GM18867 (cell line): ENCODE measurements at regions not wholly inside any gene's neighbourhood (a gene's known extent, or its start where the extent isn't known, plus 50 kb on each side); places are given as distances from the start of the nearest gene placed in this dataset.

Source experiments
- ATAC-seq: cut with Tn5 transposase; IDR thresholded peaks from one replicate; pipeline ENCODE4 v1.9.1; 2021; ENCODE audit warnings: mild to moderate bottlenecking, moderate library complexity; ENCODE audit not compliant: unreplicated experiment

- ATAC-seq: no peak
Measured at GRCh38 chr2:11920993-11921583, 174.7 kb downstream of the LPIN1 start.

- no peak for ATAC-seq
Measured at GRCh38 chr2:11922294-11922693, 175.9 kb downstream of the LPIN1 start.

- ATAC-seq: no peak
Measured at GRCh38 chr2:11923935-11924334, 177.5 kb downstream of the LPIN1 start.

- ATAC-seq: no peak
Measured at GRCh38 chr2:11925295-11926066, 179.0 kb downstream of the LPIN1 start.

- no peak for ATAC-seq
Measured at GRCh38 chr2:11930211-11930761, 183.9 kb downstream of the LPIN1 start.

- ATAC-seq: no peak
Measured at GRCh38 chr2:11932048-11932512, 185.6 kb downstream of the LPIN1 start.

- no peak for ATAC-seq
Measured at GRCh38 chr2:11932962-11933361, 186.5 kb downstream of the LPIN1 start.

- peak; percentile 85 for ATAC-seq
Measured at GRCh38 chr2:11933854-11934253, 187.4 kb downstream of the LPIN1 start.

GRCh38 chr2:11936761-11937160 lies 190.3 kb downstream of the LPIN1 start:
- no peak for ATAC-seq

GRCh38 chr2:11938196-11938595 lies 191.8 kb downstream of the LPIN1 start:
- ATAC-seq: no peak

- no peak for ATAC-seq
Measured at GRCh38 chr2:11939523-11939922, 193.1 kb downstream of the LPIN1 start.

- no peak for ATAC-seq
Measured at GRCh38 chr2:11940121-11940743, 193.8 kb downstream of the LPIN1 start.

GRCh38 chr2:11940799-11941198 lies 194.4 kb downstream of the LPIN1 start:
- no peak for ATAC-seq

- ATAC-seq: no peak
Measured at GRCh38 chr2:11941201-11942177, 195.1 kb downstream of the LPIN1 start.

- ATAC-seq: no peak
Measured at GRCh38 chr2:11942178-11942569, 195.7 kb downstream of the LPIN1 start.

GRCh38 chr2:11944311-11944710 lies 197.9 kb downstream of the LPIN1 start:
- no peak for ATAC-seq

- peak; percentile 96 for ATAC-seq
Measured at GRCh38 chr2:11945139-11946126, 199.0 kb downstream of the LPIN1 start.

GRCh38 chr2:11947956-11948355 lies 201.5 kb downstream of the LPIN1 start:
- no peak for ATAC-seq

GRCh38 chr2:11949732-11950523 lies 203.5 kb downstream of the LPIN1 start:
- ATAC-seq: no peak
